ENCODE measurements at regions not wholly inside any gene's neighbourhood (a gene's known extent, or its start where the extent isn't known, plus 50 kb on each side); places are given as distances from the start of the nearest gene placed in this dataset.

DNA sequence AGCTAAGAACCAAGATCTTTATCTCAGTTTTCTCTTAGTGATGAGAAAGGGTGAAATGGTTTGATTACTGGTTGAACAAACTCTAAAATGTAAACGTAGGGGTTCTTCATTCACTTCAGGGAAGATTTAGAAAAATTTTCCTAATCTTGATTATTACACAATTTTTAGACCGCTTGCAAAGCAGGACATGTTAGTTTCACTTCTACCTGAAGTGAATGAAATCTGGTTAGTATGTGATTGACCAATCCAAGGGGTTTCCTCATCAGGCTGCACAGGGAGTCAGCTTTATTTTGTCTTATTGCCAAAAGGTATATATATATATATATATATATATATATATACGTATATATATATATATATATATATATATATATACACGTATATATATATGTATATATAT is 740.4 kb downstream of the TUSC7 start:
- H3K4me3 ChIP-seq (ENCODE audit: low read depth, low read length) = no peak overlapping the region
- in situ Hi-C loops (cut with HindIII; ENCODE audit: low sequenced_read_pairs) = no loop called here
- DNase-seq (ENCODE audit: low read depth, low spot score) = no peak
- TF ChIP-seq, protein P1, sequence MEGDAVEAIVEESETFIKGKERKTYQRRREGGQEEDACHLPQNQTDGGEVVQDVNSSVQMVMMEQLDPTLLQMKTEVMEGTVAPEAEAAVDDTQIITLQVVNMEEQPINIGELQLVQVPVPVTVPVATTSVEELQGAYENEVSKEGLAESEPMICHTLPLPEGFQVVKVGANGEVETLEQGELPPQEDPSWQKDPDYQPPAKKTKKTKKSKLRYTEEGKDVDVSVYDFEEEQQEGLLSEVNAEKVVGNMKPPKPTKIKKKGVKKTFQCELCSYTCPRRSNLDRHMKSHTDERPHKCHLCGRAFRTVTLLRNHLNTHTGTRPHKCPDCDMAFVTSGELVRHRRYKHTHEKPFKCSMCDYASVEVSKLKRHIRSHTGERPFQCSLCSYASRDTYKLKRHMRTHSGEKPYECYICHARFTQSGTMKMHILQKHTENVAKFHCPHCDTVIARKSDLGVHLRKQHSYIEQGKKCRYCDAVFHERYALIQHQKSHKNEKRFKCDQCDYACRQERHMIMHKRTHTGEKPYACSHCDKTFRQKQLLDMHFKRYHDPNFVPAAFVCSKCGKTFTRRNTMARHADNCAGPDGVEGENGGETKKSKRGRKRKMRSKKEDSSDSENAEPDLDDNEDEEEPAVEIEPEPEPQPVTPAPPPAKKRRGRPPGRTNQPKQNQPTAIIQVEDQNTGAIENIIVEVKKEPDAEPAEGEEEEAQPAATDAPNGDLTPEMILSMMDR (IDR thresholded peaks at IDR 0.05; ENCODE audit: low read depth, low read length) = no peak

DNA sequence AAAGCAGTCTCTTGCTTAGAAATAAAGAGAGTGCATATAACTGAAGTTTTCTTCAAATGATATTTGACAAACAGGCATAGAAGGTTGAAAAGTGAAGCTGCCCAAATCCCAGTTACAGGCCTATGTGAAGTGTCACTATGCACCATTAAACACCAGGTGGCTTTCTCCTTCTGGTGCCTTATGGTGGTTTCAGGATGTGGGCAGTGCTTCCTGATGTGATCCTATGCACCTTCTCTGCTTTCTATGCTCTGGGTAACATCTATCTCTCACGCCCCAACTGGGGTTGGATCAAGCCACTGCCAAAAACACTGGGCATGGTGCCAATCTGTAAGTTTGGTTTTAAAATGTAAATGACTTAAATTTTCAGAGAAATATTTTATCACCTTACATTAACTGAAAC is 744.7 kb downstream of the TUSC7 start:
- no peak overlapping the region for H3K4me3 ChIP-seq (ENCODE audit: low read depth, low read length)
- TF ChIP-seq, protein P1 (IDR thresholded peaks at IDR 0.05; ENCODE audit: low read depth, low read length) = no peak
- DNase-seq (ENCODE audit: low read depth, low spot score) = no peak
- in situ Hi-C loops (cut with HindIII; ENCODE audit: low sequenced_read_pairs) = no loop called here

DNA sequence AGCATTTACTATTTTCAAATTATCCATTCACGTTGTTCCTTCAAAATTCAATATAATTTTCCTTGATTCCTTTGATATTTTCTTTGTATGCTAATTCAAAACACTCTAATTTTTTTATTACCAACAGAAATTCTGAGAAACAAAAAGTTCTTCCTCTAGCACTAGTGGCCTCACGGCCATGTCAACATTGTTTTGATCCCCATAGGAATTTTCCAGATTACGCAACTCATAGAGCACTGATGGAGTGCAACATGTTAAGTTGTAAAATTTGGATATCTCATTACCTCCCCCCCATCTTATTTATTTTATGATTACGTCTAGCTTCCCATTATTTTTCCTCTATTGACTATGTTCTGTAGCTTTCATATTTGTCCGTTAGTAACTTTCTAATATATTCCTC is 745.3 kb downstream of the TUSC7 start:
- TF ChIP-seq, protein P1 (IDR thresholded peaks at IDR 0.05; ENCODE audit: low read depth, low read length) = no peak
- in situ Hi-C loops (cut with HindIII; ENCODE audit: low sequenced_read_pairs) = no loop called here
- DNase-seq (ENCODE audit: low read depth, low spot score) = no peak
- H3K4me3 ChIP-seq (ENCODE audit: low read depth, low read length) = no peak overlapping the region

DNA sequence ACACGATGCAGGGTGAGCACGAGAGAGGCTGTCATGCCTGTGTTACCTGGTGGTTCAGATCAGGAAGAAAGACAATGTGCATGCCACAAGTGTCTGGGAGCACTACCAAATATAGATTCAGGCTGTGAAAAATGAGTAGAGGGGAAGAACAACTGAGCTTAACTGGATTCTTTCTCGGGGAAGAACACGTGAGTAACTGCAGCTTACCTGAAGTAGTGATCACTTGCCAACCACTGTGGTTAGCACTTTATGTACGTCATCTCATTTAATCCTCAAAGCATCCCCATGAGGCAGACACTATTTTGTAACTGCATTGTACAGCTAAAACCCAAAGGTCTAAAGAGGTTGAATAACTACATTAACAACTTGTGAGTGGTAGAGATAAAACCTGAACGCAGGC is 746.2 kb downstream of the TUSC7 start:
- TF ChIP-seq, protein P1 (IDR thresholded peaks at IDR 0.05; ENCODE audit: low read depth, low read length) = no peak
- DNase-seq (ENCODE audit: low read depth, low spot score) = no peak
- in situ Hi-C loops (cut with HindIII; ENCODE audit: low sequenced_read_pairs) = no loop called here
- H3K4me3 ChIP-seq (ENCODE audit: low read depth, low read length) = no peak overlapping the region

DNA sequence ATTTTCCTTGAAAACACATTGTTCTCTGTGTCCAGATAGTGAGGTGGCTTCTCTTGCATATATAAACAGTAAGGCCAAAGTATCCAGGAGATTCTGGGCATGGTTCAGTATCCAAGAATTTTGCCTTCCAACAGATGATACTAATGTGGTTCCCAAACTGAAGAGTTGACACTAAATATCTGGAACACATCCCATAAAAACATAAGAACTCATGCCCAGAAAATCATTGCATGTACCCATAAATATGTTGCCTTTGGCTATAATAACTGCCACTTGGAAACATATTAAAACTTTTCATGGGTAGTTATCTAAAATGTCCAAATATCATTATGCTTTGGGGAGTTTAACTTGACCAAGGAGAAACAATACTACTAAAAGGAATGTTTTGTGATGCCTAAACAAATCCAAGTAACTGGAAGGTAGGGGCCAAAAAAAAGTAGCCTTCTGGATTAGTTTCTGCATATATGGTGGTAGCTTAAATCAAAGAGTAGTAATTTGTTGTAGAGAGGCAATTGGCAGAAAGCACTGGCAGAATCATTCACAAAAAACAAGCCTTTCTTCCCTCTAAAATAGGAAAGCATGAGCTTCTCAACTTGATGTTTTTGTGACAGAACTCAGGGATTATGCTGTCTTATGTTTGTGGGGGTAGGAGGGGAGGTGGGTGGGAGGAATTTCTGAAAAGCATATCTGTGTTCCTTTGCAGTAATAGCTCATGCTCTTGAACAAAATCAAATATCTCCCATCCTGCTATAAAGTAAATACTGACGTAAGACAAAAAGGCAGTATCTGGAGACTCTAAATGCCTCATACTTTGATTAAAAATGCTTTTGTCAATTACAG is 753.9 kb downstream of the TUSC7 start:
- H3K4me3 ChIP-seq (ENCODE audit: low read depth, low read length) = no peak overlapping the region
- TF ChIP-seq, protein P1 (IDR thresholded peaks at IDR 0.05; ENCODE audit: low read depth, low read length) = no peak
- DNase-seq (ENCODE audit: low read depth, low spot score) = no peak
- in situ Hi-C loops (cut with HindIII; ENCODE audit: low sequenced_read_pairs) = no loop called here

DNA sequence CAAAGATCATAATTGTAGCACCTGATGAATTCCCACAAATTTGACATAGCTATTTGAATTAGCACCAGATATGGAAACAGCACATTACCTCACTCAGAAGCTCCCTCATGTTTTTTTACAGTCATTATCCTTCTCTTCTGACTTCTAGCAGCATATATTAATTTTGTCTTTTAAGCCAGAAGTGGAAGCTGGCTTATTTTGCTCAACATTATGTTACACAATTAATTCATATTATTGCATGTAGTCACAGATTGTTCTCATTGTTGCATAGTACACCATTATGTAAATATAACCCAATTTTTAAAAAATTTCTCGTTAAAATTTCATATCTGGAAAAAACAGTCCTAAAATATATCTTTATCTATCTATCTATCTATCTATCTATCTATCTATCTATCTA is 762.3 kb downstream of the TUSC7 start:
- in situ Hi-C loops (cut with HindIII; ENCODE audit: low sequenced_read_pairs) = no loop called here
- TF ChIP-seq, protein P1 (IDR thresholded peaks at IDR 0.05; ENCODE audit: low read depth, low read length) = no peak
- no peak for DNase-seq (ENCODE audit: low read depth, low spot score)

More for the DNA sequence above, 762.3 kb downstream of the TUSC7 start:
- H3K4me3 ChIP-seq (ENCODE audit: low read depth, low read length) = no peak overlapping the region

Measured in astrocyte of the spinal cord (primary cell).